ENCODE measurements at regions not wholly inside any gene's neighbourhood (a gene's known extent, or its start where the extent isn't known, plus 50 kb on each side); places are given as distances from the start of the nearest gene placed in this dataset.
"Not testable (repeated sequence)": the region's sequence is repeated elsewhere in the genome, so short reads cannot be mapped to it uniquely, and the experiment has no call there.

DNA sequence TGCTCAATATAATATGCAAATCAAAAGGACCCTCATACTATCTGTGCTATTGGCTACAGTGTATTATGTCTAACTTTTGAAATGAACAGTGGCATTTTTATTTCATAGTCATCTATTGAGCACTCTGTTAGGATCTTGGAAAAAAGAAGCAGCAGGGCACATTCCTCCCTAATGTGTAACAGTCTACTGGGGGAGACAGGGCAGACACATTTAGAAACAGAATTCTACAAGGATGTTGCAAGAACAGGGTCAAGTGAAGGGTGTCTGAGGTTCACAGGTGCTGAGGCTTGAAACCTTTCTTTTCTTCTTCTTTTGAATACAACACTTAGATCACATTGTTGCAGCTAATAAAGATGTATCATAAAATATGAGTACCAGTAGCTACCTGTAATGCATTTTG lies 129.7 kb upstream of the SLC4A4 start:
- DNase-seq (ENCODE audit: low read depth, low spot score): no peak

DNA sequence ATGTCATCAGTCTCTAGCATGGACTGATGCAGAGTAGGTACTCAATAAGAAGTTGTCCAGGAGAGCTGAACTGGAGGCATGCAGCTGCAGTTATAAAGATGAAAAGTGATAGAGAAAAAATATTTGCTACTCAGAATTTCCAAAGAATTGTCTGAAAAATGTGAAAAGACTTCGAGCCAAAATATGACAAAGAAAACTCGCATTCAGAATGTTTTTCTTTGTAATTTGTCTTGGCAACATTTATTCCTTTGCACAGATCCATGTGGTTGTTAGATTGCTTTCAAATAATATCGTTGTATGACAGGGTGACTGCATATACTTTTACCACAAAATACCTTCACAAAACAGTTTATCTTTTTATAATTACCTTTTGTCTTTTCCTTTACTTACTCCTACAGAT lies 128.0 kb upstream of the SLC4A4 start:
- no peak for DNase-seq (ENCODE audit: low read depth, low spot score)

DNA sequence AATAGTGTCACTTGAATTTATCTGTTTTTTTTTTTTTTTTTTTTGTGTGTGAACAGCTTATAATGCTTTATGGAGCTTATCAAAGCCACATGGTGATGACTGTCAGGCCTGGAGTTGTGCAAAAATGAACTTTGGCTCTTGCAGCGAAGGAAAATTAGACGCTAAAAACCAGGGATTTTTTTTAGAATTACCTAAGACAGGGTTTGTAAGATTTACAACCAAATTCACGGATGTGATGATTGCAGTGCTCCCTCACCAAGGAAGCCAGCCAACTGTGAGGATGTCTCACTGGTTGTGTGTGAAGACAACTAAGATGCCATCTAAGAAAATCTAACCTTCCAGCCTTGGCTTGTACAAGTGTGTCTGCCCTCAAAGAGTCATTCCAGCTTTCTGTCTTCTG lies 127.1 kb upstream of the SLC4A4 start:
- no peak for DNase-seq (ENCODE audit: low read depth, low spot score)

DNA sequence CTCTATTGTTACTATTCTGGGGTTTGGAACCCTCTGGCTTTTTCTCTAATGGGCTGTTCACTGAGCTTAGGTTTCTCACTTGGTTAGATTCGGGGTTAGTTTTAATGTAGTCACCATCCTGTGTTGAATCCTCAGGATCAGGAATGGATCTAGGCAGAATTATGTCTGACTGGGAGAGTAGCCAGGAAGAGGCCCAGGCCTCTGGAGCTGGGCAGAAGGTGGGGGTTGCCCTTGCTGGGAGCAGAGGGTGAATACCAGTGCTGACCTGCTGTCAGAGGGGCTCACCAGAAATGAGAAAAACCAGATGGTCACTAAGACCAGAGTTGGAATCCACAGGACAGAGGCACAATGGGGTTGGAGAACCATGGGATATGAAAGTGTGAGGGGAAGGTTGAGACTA lies 126.6 kb upstream of the SLC4A4 start:
- DNase-seq (ENCODE audit: low read depth, low spot score): peak; percentile 17

DNA sequence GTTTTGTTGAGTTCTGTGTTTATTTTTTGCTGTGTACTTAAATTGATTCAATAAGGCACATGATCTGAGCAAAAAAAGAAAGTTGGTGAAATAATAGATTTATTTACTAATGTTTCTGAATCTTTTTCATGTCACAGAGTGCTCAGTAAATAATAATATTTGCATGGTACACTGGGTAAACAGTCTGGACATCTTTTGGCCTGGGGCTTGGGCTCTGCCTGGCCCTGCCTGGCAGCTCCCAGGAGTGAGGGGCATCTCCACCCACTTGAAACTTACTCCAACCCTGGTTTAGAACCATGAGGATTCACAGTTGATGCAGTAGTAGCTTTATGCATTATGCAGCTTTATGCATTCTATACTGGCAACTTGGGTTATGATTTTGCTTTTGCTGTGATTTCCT lies 124.2 kb upstream of the SLC4A4 start:
- no peak for DNase-seq (ENCODE audit: low read depth, low spot score)

DNA sequence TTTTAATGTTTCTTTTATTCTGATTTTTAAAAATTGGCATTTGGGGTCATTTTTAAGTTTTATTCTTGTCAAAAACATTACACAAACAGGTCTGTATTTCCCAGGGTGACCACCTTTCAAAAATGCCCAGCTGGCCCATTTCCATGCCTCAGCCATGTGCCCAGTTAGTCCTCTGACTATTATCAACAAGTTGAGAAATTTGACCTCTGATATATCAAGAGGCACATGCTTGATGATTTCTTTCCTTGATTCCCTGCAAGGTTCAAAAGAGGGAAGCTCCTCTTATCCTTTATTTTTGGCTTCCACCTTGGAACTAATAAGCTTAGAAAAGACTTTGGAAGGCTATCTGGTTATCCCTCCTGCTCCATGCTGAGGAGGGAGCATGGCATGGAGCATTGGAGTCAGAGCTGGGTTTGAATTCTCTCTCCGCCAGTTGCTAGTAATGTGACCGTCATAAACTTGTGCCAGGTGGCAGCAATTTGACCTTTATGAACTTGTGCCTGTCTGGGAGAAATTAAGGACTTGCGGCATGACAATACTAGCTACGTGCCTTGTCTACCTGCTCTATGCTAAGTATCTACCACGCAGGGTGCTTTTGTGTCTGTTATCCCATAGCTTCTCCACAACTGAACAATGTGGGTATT lies 122.4 kb upstream of the SLC4A4 start:
- DNase-seq (ENCODE audit: low read depth, low spot score): no peak

DNA sequence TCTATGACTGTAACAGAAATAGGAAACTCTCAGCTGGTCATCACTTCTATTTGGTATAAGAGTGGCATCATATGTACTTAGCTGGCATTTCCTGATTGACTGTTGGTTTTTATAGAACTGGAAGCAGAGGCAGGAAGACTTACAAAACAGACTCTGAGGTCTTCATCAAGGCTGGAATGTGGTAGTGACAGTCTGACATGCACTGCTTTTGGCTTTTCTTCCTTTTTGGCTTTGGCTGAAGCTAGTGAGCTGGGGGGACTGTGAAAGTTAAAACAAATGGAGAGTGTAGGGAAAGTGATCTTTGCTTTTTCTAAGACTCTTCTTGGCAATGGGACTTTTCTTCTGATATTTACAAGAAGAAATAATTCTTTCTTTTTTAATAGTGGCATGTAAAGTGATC lies 121.1 kb upstream of the SLC4A4 start:
- no peak for DNase-seq (ENCODE audit: low read depth, low spot score)

DNA sequence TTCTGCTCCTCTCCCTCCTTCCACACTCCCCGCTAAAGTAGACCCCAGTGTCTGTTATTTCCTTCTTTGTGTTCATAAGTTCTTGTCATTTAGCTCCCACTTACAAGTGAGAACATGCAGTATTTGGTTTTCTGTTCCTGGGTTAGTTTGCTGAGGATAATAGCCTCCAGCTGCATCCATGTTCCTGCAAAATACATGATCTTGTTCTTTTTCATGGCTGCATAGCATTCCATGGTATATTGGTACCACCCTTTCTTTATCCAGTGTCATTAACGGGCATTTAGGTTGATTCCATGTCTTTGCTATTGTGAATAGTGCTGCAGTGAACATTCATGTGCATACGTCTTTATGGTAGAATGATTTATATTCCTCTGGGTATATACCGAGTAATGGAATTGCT lies 118.0 kb upstream of the SLC4A4 start:
- not testable (repeated sequence) for DNase-seq (ENCODE audit: low read depth, low spot score)

DNA sequence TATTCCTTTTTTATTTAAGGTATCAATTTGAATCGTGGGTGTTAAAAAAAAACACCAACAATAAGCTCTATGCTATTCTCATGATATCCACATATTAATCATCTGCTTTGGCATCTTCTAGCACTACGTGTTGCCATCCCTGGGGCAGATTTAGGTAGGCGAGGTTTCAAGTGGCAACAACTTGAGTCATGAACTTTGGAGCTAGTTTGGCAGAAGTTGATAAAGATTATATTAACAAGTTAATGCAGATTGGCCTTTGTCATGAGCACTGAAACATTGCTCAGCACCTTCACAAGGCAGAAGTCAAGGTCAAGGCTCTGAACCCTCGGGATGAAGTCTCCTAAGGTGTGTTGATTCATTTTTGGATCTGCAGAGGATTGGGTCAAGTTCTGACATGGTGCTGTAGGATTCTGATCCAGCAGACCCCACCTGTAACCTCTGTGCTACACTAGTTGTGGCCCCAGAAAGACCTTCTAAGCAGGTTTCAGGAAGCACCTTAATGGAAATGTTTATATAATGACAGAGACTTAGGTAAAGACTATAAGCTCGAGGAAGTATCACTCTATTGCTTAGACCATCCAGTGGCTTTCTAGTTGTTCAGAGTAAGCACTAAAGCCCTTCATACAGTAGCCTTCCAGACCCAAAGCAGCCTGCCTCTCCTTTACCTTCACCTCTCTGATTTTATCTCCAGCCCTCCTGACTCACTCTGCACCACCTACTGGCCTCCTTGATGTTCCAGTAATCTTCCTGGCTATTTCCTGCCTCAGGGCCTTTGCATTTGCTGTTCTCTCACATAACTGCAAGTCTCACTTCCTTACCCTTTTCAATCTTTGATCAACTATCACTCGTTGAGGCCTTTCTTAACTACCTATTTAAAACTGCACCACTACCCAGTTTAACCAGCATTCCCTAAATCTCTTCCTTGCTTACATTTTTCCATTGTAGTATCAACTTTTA lies 117.0 kb upstream of the SLC4A4 start:
- DNase-seq (ENCODE audit: low read depth, low spot score): no peak

DNA sequence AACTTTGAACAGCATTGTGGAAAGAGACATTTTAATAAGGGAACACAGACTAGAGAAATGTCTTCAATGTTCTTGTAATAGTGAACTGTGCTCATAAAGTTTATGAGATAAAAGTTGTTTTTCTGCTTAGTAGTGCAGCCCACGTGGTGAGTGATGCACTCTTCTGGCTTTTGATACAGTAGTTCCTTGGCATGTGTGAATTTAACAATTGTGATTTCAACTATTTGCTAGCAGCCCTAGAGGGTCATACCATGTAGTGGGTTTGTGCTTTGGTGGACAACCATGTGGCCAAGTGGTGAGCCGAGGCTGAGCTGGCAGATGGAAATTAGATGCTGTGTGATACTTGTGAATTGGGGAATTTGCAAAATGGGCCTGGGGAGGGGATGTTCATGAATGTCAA lies 116.2 kb upstream of the SLC4A4 start:
- no peak for DNase-seq (ENCODE audit: low read depth, low spot score)

DNA sequence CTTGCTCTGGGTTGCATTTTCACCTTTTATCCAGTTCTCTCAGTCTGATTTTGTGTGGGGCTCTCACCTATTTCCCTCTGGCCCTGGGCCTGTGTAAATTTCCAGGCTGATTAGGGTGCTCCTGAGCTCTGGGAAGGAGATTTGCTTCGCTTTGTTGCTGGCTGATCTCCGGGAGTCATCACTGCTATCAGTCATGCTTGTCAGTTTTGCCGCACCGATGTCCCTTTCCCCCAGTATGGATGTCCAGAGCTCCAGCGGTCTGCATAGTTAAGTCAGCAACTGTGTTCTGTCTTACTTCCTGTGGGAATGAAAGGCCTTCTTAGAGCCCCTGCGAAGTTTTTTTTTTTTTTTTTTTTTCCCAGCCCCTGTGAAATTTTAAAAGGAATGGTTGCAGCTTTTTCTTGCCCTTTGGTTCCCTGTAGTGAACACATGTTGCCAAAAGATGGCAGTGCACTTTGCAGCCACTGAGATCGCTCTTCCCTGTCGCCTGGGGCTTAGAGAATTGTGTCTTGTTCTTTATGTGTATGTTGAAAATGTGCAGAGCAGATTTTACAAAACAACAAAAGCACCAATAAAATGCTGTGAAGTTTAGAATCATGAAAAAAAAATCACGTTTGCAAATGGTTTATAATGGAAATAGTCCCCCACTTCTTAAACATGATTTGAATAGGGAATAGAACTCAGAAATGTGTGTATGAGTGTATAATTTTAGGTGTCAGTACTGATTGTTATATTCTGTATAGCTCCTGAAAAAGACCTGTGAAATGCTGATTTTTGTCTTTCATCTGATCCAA lies 109.1 kb upstream of the SLC4A4 start:
- peak; percentile 65 for DNase-seq (ENCODE audit: low read depth, low spot score)

DNA sequence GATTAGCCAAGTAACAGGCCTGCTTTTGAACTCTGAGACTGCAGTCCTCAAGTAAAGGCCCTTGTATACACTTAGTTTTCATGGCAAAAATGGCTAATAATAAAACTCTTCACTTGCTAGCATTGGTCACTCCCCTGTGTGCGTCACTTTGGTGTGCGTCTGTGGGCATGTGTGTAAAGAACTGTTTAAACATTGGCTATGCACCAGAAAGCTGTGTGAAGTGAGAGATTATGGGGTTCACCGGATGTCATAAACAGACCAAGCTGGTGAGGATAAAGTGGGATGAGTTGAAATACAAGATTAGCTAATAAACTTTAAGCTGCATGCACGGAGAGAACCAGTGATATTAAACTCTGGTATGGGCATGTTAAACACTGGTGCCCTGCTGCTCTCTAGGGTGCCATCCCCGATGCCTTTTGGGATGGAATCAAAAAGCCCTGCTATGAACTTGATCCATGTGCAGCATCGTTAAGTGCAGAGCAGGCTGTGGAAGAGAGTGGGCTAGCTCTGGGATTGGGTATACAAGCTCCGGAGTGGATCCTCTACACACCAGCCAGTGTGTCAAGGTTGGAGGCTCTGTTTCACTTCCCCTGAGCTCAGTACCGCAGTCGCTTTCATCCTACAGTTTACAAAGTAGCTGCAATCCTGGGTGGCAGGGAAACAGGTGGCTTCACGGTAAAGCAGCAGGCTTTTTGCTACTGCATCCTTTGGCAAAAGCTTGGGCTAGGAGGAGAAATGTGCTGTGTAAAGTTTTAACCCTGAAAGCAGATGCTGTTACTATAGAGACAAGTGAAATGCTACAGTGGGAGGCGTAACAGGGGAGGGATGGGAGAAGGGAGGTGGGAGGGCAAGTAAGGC lies 108.3 kb upstream of the SLC4A4 start:
- DNase-seq (ENCODE audit: low read depth, low spot score): no peak

DNA sequence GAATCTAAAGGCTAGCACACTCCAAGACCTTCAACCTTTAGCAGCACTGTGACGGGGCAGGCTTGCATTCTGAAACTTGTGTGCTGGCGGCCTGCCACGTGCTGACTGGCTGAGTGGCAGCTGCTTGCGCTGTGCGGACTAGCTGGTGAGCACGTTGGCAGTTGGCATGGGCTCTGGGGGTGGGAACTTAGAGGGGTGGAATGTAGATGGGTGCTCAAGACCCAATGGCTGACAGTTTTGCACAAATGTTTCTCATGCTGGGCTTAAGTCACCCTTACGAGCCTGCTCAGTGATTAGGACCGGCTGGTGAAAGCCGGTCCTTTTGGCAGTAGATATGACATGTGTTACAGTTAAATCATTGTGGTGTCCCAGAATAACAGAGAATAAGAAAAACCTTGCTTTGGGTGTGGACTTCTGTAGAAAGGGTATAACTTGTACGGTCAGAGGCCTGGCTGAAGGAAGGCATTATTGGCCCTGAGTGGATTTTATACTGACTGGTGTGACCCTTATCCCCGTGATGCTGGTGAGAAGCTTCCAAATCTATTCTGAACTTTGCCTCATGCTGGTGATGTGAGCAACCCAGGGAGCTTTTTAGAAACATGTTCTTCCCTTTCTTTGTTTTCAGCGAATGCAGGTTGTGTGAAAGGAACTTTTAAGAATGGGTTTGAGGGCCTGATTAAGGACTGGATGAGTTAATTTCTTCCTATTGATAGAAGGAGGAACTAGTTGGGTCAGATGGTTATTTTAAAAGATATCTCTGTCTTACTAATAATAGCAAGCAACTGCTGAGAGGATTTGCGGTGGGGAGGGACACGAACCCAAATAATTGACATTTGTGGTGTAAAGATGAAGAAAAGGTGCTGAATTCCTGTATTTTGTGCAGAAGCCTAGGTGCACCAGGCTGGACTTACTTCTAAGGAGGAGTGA lies 107.4 kb upstream of the SLC4A4 start:
- no peak for DNase-seq (ENCODE audit: low read depth, low spot score)

DNA sequence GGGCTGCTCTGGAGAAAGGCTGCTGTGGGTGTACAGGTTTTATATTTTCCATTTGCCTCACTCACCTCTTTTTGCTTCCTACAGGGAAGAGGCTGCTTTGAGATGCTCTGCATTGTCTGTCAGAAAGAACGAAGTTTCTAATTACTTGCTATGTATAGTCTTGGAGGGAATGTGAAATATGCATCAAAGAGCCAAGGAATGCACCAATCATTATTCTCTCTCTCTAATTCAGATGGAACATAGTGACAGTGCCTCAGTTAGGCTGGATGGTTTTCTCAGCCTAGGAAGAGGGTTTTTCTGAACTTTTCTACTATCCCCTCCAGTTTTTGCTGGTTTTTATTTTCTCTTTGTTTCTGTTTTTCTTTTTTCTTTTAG lies 106.8 kb upstream of the SLC4A4 start:
- no peak for DNase-seq (ENCODE audit: low read depth, low spot score)

DNA sequence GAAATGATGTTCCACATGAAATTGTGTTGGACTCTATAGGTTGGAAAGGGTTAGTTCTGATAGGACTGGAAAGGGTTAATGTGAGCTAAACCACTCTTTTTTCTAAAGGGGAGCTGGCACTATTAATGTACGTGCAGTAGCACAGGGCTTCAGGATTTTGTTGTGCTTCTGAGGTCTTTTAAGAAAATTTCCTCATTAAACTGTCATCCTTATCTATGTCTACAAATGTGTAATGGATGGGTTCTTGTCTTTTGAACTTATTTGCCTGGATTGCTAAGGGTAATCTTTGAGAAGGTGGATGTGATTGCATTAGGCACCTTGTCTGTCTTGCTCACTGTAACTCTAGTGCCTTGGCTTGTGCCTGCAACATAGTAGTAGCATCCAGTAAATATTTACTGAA lies 106.0 kb upstream of the SLC4A4 start:
- no peak for DNase-seq (ENCODE audit: low read depth, low spot score)

DNA sequence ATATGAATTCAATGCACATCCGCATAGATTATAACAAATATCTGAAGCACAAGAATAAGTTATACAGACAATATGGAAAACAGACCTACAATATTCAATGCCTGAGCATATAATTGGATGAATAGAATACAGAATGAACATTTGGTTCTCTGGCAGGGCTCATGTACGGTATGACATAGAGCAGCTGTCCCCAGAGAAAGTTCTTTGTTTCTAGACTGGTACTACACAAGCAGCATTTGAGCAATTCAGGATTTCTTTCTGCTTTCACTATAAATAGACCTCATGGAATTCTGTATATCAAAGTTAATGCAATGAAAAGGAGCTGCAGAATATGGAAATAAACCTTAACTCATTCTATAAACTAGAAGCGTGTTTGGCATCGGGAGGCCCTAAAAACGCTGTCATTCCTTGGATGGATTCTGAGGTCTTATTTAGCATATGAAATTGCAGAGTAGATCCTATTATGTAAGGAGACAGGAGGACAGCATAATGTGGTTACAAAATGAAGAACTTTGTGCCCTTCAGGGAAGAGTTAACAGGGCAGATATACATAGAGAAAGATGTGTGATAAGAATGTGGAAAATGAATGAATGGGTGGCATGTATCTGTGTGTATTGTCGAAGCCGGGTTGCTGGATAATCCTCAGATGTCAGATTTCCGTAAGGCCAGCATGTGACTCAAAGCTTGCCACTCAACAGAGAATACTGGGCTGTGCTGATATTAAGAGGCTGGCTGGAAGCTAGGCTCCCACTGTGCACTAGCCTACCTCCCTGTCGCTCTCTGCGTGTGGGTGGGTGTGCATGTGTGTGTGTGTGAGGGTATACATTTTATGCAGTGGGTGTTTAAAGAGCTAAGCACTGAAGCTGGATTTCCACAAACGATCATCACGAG lies 103.3 kb upstream of the SLC4A4 start:
- no peak for DNase-seq (ENCODE audit: low read depth, low spot score)

DNA sequence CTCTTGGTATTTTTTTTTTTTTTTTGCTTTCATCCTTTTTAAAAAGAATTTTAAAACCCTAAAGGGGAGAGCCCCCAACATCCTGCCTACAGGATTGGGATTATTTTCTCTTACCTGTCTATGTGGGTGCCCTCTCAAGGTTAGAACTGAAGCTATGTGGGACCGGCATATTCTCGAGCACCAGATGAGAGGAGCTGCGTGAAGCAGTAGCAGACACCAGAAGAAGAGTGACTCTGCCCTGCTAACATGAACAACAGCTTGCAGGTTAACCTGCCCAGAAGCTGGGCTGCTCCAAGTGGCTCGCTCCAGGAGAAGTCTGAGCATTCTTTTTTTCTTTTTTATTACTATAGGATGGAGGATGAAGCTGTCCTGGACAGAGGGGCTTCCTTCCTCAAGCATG lies 102.6 kb upstream of the SLC4A4 start:
- DNase-seq (ENCODE audit: low read depth, low spot score): no peak

DNA sequence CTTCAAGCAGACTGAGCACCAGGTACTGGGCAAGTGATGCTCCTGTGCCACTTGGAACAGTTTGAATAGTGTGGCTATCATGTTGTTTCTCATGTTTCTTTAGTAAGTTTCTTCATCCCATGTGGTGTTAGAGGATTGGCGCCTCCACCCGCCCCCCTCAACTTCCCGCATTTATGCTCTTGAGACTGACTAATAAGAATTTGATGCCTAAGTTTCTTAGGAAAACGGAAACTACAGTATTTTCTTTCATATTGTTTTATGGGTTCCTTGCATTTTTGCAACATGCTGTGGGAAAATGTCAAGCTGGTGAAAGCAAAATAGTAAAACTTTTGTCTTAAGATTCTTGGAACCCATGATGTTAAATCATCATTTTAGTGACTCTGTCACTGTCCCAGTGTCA lies 101.2 kb upstream of the SLC4A4 start:
- no peak for DNase-seq (ENCODE audit: low read depth, low spot score)

DNA sequence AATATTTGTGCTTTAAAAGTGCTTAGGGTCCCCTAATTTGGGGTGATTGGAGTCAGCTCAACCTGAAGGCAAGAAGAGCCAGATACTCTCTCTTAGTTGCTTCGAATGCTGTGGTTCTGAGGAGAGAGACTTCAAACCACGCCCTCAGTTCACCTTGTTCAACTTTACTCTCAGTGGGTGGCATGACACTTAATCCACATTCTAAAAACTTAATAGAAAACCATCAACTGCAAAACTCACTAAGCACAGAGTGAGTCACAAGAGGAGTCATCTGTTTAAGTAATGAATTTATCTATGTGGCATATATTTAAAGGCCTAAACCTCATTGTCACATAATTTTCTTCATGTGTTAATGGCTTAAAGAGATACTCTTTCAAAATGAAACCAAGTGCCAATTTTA lies 99.5 kb upstream of the SLC4A4 start:
- no peak for DNase-seq (ENCODE audit: low read depth, low spot score)
